GM21717 (cell line): ENCODE measurements at regions not wholly inside any gene's neighbourhood (a gene's known extent, or its start where the extent isn't known, plus 50 kb on each side); places are given as distances from the start of the nearest gene placed in this dataset.
A peak's percentile ranks its signal among the peaks of the same experiment; 100 is the strongest.

ENCODE experiments used
- ATAC-seq: cut with Tn5 transposase; IDR thresholded peaks from one replicate; pipeline ENCODE4 v1.9.1; 2021; ENCODE audit warnings: mild to moderate bottlenecking, moderate library complexity; ENCODE audit not compliant: unreplicated experiment

- ATAC-seq, result peak; percentile 59
Measured at GRCh38 chr13:40206241-40207000, 460.0 kb downstream of the FOXO1 start.

GRCh38 chr13:40207001-40207478 lies 459.4 kb downstream of the FOXO1 start:
- peak; percentile 84 for ATAC-seq

- no peak for ATAC-seq
Measured at GRCh38 chr13:40208517-40208916, 457.9 kb downstream of the FOXO1 start.

GRCh38 chr13:40210865-40211585 lies 455.4 kb downstream of the FOXO1 start:
- ATAC-seq, result no peak

- no peak for ATAC-seq
Measured at GRCh38 chr13:40211586-40211968, 454.9 kb downstream of the FOXO1 start.

GRCh38 chr13:40213779-40214178 lies 452.7 kb downstream of the FOXO1 start:
- no peak for ATAC-seq

GRCh38 chr13:40215311-40215710 lies 451.1 kb downstream of the FOXO1 start:
- no peak for ATAC-seq

GRCh38 chr13:40215747-40216146 lies 450.7 kb downstream of the FOXO1 start:
- ATAC-seq, result no peak

- no peak for ATAC-seq
Measured at GRCh38 chr13:40217675-40218074, 448.8 kb downstream of the FOXO1 start.

- ATAC-seq, result no peak
Measured at GRCh38 chr13:40220299-40220935, 446.0 kb downstream of the FOXO1 start.

- ATAC-seq, result no peak
Measured at GRCh38 chr13:40221131-40221459, 445.3 kb downstream of the FOXO1 start.

- ATAC-seq, result no peak
Measured at GRCh38 chr13:40221460-40222201, 444.8 kb downstream of the FOXO1 start.

GRCh38 chr13:40223585-40223984 lies 442.9 kb downstream of the FOXO1 start:
- ATAC-seq, result no peak

- ATAC-seq, result no peak
Measured at GRCh38 chr13:40228496-40228895, 437.9 kb downstream of the FOXO1 start.

- no peak for ATAC-seq
Measured at GRCh38 chr13:40228990-40229389, 437.5 kb downstream of the FOXO1 start.

- no peak for ATAC-seq
Measured at GRCh38 chr13:40230833-40231266, 435.6 kb downstream of the FOXO1 start.

- ATAC-seq, result no peak
Measured at GRCh38 chr13:40231311-40231710, 435.1 kb downstream of the FOXO1 start.

GRCh38 chr13:40231751-40232150 lies 434.7 kb downstream of the FOXO1 start:
- ATAC-seq, result no peak

- no peak for ATAC-seq
Measured at GRCh38 chr13:40232311-40233040, 434.0 kb downstream of the FOXO1 start.

GRCh38 chr13:40233731-40234195 lies 432.7 kb downstream of the FOXO1 start:
- ATAC-seq, result no peak
